NT2/D1 (cell line): ENCODE measurements at regions not wholly inside any gene's neighbourhood (a gene's known extent, or its start where the extent isn't known, plus 50 kb on each side); places are given as distances from the start of the nearest gene placed in this dataset.

Experiments
- SUZ12 ChIP-seq: IDR thresholded peaks from 2 replicates; pipeline ENCODE4 v1.6.1; 2011; ENCODE audit not compliant: insufficient read length, insufficient read depth; ENCODE audit errors: extremely low read depth
- YY1 ChIP-seq: IDR thresholded peaks from 2 replicates; pipeline ENCODE4 v1.6.1; 2011; ENCODE audit not compliant: insufficient read length, insufficient read depth
- ZNF274 ChIP-seq: IDR thresholded peaks from 2 replicates; pipeline ENCODE4 v1.6.1; 2011; ENCODE audit warnings: mild to moderate bottlenecking, low read depth, low read length

DNA sequence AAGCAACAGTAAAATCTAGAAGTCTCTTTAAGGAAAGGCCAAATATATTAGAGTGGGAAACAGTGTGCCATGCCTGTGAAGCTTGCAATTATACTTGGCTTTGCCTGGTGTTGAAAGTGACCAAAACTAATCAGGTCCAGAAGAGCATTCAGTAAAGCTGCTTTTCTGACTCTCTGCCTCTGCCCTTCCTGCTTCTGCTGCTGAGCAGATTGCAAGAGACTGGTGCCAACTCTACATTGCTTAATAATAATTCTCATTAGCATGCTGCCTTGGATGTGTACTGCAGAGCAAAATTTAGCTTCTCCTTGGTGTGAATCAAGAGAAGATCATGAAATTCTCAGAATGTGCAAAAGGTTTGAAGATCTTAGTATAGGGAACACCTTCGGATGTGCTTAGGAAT, 120.4 kb upstream of the RFX3 start:
- TF ChIP-seq ZNF274 (no peak), YY1 (no peak), SUZ12 (no peak)
